ENCODE measurements at regions not wholly inside any gene's neighbourhood (a gene's known extent, or its start where the extent isn't known, plus 50 kb on each side); places are given as distances from the start of the nearest gene placed in this dataset.

DNA sequence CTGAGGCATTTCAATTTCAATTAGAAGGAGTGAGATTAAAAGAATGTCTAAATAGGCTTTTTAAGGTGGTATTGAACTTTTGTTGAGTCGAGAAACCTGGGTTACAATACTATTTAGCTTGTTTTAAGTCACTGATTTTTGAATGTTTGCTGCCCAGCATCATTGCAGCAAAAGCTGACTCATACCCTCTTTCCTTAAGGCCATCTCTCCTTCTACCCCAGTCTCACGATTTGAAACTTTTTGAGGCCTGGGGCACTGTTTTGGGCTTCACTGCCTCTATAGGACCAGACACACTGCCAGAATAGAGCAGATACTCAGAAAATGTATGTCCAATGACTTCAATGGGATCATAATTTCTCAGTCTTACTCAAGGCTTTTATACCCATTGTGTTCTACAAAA is 319.6 kb upstream of the TGFBR2 start:
- DNase-seq (ENCODE audit: low read depth) = no peak
- TF ChIP-seq, protein P1, sequence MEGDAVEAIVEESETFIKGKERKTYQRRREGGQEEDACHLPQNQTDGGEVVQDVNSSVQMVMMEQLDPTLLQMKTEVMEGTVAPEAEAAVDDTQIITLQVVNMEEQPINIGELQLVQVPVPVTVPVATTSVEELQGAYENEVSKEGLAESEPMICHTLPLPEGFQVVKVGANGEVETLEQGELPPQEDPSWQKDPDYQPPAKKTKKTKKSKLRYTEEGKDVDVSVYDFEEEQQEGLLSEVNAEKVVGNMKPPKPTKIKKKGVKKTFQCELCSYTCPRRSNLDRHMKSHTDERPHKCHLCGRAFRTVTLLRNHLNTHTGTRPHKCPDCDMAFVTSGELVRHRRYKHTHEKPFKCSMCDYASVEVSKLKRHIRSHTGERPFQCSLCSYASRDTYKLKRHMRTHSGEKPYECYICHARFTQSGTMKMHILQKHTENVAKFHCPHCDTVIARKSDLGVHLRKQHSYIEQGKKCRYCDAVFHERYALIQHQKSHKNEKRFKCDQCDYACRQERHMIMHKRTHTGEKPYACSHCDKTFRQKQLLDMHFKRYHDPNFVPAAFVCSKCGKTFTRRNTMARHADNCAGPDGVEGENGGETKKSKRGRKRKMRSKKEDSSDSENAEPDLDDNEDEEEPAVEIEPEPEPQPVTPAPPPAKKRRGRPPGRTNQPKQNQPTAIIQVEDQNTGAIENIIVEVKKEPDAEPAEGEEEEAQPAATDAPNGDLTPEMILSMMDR (conservative IDR thresholded peaks at IDR 0.05; ENCODE audit: low read depth, low read length) = no peak
- H3K4me3 ChIP-seq (ENCODE audit: low read depth, low read length) = no peak overlapping the region

DNA sequence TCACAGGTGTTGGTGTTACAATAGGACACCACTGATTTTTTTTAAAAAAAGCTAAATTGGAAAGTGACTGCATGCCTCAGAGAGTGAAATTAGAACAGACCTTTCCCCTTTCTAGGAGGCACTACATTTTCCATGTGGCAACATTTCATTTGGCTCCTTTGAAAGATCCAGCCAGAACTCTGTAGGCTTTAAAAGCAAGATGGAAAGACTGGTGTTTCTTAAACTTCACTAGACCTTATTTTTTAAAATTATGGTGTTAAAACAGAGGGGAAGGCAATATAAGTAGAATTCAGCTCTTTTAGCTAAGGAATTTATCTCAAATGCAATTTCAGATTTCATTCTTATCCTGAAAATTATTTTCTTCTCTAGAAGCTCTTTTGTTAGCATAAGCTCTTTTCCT is 317.6 kb upstream of the TGFBR2 start:
- TF ChIP-seq, protein P1 (conservative IDR thresholded peaks at IDR 0.05; ENCODE audit: low read depth, low read length) = no peak
- DNase-seq (ENCODE audit: low read depth) = no peak
- H3K4me3 ChIP-seq (ENCODE audit: low read depth, low read length) = no peak overlapping the region

DNA sequence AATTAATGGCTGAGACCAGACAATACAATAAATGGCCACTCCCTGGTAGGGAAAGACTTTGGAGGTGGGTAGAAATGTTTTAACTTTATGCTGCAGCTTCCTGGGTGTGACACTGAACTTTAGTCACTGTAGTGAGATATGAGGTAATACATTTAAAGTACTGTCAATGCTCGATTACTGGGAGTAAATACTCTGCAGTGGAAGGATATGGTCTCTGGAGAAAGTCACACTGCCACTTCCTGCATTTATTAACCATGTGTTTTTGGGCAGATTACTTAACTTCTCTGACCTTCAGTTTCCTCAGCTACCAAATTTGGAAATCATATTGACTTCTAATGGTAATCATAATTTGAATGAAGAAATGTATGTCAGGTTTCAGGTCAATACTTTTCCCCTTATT is 317.1 kb upstream of the TGFBR2 start:
- TF ChIP-seq, protein P1 (conservative IDR thresholded peaks at IDR 0.05; ENCODE audit: low read depth, low read length) = no peak
- H3K4me3 ChIP-seq (ENCODE audit: low read depth, low read length) = no peak overlapping the region
- no peak for DNase-seq (ENCODE audit: low read depth)

DNA sequence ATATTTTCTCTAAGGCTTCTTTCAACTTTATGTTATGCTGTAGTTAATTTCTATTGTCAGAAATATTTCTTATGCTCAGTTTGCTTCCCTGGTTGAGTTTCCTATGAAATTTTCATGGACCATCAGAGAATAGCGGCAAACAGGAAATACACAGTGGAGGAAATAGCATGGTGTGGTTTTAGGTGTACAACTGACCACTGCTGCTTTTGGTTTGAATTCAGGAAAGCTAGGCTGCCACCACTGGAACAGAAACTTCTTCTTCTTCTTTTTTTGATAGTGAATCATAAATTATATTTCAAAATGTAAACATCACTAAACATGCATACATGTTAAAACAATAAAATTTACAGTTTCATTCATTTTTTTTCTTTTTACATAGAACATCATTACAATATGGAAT is 316.6 kb upstream of the TGFBR2 start:
- no peak for DNase-seq (ENCODE audit: low read depth)
- no peak overlapping the region for H3K4me3 ChIP-seq (ENCODE audit: low read depth, low read length)
- TF ChIP-seq, protein P1 (conservative IDR thresholded peaks at IDR 0.05; ENCODE audit: low read depth, low read length) = no peak

DNA sequence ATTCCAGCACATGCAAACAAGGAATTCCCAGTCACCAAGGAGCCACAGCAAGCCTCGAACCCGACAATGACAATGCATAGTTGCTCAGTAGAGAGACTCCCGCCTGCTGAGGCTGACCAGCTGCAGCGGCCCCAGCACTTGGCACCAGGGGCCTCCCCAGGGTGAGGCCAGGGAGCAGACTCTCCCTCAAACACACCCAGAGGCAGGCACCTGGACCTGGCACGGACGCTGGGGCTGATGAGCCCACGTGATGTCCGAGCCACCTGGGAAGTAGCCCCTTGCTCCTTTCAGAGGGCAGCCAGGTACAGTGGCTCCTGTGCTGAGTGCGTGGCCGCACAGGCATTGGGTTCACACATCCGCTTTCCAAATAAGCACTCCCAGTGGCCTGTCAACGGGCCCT is 315.9 kb upstream of the TGFBR2 start:
- H3K4me3 ChIP-seq (ENCODE audit: low read depth, low read length) = no peak overlapping the region
- TF ChIP-seq, protein P1 (conservative IDR thresholded peaks at IDR 0.05; ENCODE audit: low read depth, low read length) = no peak
- DNase-seq (ENCODE audit: low read depth) = no peak

DNA sequence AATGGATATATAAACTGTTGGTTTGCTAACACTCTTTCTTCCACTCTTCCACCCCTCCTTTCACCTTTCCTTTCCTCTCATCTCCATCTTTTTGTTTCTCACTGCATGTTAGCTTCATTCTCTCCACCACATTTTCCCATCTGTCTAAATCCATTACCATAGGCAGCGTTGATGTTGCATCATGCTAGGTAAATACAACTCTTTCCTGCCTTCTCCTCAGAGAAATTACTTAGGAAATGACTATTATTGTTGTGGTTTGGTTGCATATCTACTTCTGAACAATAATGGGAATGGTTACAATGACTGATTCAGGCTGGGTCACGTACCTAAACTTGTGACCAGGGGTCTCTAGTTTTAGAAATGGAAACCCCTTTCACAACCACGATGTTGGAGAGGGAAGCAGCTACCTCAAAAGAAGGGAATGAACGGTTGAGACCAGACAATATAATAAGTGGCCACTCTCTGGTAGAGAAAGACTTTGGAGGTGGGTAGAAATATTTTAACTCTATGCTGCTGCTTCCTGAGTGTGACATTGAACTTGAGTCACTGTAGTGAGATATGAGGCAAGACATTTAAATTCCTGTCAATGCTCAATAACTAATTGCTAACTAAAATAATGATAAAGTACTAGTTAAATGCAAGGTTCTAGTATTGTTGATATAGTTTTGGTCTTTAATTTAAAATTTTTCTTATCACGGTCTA is 314.1 kb upstream of the TGFBR2 start:
- no peak for DNase-seq (ENCODE audit: low read depth)
- no peak overlapping the region for H3K4me3 ChIP-seq (ENCODE audit: low read depth, low read length)
- TF ChIP-seq, protein P1 (conservative IDR thresholded peaks at IDR 0.05; ENCODE audit: low read depth, low read length) = no peak

DNA sequence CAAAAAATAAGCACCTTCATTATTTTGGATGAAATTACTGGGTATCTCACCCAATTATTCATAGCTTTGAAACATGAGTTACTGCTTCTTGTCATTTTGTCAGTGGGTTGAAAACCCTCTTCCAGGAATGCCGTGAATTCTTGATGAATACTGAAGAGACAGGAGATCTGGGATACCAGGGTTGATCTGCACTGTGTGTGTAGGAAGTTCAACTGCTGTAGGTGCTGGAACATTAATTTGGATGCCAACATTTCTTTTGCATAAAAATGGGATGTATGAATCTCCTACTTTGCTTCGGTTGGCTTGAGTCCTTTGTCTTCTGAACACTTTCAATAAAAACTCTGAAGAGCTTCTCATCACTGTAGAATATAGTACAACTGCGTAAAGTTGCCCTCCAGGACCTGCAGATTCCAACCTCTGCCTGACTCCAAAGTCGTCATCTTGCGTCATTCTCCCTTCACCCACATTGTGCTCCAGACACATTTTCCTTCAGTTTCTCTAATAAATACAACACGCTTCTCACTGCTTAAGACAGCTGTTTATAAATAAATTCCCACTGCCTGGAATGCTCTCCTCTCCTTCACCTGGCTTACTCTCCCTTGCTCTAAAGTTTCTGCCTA is 312.7 kb upstream of the TGFBR2 start:
- H3K4me3 ChIP-seq (ENCODE audit: low read depth, low read length) = no peak overlapping the region
- no peak for DNase-seq (ENCODE audit: low read depth)
- TF ChIP-seq, protein P1 (conservative IDR thresholded peaks at IDR 0.05; ENCODE audit: low read depth, low read length) = no peak
